HG02759 (cell line): ENCODE measurements at regions not wholly inside any gene's neighbourhood (a gene's known extent, or its start where the extent isn't known, plus 50 kb on each side); places are given as distances from the start of the nearest gene placed in this dataset.
"Not testable (repeated sequence)": the region's sequence is repeated elsewhere in the genome, so short reads cannot be mapped to it uniquely, and the experiment has no call there.

Experiments
- ATAC-seq: cut with Tn5 transposase; IDR thresholded peaks from one replicate; pipeline ENCODE4 v1.9.1; 2021; ENCODE audit warnings: mild to moderate bottlenecking, moderate library complexity; ENCODE audit not compliant: unreplicated experiment

GRCh38 chr2:66185497-66186054 is 249.3 kb upstream of the MEIS1 start:
- no peak for ATAC-seq

DNA sequence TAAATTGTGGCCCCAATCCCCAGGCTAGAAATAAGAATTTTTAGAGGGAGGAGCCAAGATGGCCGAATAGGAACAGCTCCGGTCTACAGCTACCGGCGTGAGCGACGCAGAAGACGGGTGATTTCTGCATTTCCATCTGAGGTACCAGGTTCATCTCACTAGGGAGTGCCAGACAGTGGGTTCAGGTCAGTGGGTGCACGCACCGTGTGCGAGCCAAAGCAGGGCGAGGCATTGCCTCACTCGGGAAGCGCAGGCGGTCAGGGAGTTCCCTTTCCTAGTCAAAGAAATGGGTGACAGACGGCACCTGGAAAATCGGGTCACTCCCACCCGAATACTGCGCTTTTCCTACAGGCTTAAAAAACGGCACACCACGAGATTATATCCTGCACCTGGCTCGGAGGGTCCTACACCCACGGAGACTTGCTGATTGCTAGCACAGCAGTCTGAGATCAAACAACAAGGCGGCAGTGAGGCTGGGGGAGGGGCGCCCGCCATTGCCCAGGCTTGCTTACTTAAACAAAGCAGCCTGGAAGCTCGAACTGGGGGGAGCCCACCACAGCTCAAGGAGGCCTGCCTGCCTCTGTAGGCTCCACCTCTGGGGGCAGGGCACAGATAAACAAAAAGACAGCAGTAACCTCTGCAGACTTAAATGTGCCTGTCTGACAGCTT is 257.7 kb upstream of the MEIS1 start:
- ATAC-seq = not testable (repeated sequence)

DNA sequence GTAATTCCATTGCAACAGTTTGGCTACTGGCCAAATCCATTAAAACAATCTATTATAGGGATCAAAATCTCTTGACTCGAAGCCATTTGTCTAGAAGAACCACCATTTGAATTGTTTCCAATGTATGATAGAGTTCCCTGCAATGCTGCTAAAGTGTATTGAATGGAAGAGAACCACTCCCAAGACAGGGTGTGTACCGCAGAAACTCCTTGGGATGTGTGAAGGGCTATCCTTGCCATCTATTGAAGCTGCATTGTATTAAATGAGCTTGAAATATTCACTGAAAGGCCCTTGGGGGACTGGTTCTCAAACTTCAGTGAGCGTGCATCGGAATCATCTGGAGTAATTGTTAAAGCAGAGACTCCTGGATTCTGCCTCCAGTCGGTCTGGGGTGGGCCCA is 260.4 kb upstream of the MEIS1 start:
- no peak for ATAC-seq

GRCh38 chr2:66173645-66174044 is 261.3 kb upstream of the MEIS1 start:
- ATAC-seq = no peak

- ATAC-seq = no peak
Measured at GRCh38 chr2:66171530-66171929, 263.4 kb upstream of the MEIS1 start.

DNA sequence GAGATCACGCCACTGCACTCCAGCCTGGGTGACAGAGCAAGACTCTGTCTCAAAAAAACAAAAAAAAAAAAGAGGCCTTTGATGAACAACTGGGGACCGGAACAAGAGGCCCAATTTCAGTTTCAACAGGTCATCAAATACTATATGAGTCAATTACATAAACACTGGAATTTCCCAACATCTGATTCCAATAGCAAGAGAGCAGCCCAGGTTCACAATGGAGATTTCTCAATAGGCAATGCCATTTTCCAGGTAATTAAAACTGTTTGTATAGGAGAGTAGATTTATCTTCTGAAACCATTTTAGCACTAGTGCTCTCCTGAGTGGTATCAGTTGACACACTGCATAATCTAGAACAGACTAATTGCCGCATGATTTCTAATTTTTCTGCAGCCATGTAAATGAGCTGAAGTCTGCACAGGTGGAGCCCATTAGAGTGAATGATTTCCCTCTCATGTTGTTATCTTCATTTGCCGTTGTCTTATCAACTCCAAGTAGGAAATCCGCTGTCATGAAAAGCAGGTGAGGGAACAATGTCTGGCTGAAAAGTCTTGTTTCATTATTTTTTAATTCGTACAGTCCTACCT is 264.1 kb upstream of the MEIS1 start:
- no peak for ATAC-seq

DNA sequence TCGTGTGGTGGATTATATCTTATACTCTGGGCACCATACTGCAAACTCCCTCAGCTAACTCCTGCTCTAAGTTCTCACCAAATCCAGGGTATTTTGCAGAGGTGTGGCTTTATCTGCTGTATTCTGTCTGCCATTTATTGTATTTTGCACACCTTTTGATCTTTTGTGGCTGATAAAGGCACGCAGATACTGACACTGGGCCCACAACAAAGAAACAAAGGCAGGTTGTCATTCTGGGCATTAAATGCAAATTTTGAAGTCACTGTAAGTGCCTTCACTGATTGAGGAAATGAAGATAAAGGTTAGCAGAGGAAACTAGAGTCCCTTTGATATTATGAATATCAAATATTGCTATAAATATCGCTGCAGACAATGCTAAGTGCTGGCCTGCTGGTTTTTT is 265.8 kb upstream of the MEIS1 start:
- ATAC-seq = no peak

- no peak for ATAC-seq
Measured at GRCh38 chr2:66164470-66164869, 270.5 kb upstream of the MEIS1 start.

DNA sequence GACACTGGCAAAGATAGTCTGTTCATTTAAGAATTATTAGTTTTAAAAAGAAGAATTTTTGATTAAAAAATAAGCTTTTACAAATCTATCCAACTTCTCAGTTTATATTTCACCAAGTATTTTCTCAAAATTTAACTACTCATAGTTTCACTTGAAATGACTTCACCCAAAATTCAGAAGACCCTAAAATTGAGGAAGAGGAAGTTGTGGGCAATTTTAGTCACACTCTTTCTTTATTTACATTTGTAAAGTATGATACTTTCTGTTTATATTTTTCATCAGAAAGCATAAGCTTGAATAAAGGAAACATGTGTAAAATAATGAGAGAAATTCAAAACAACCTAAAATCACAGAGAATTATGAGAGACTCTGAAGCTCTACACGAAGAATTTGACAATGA is 278.8 kb upstream of the MEIS1 start:
- no peak for ATAC-seq

- ATAC-seq = no peak
Measured at GRCh38 chr2:66153941-66154340, 281.0 kb upstream of the MEIS1 start.

- ATAC-seq = no peak
Measured at GRCh38 chr2:66145490-66145889, 289.4 kb upstream of the MEIS1 start.

DNA sequence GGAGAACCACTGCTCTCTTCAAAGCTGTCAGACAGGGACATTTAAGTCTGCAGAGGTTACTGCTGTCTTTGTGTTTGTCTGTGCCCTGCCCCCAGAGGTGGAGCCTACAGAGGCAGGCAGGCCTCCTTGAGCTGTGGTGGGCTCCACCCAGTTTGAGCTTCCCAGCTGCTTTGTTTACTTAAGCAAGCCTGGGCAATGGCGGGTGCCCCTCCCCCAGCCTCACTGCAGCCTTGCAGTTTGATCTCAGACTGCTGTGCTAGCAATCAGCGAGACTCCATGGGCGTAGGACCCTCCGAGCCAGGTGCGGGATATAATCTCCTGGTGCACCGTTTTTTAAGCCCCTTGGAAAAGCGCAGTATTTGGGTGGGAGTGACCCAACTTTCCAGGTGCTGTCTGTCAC is 290.6 kb upstream of the MEIS1 start:
- ATAC-seq = not testable (repeated sequence)

DNA sequence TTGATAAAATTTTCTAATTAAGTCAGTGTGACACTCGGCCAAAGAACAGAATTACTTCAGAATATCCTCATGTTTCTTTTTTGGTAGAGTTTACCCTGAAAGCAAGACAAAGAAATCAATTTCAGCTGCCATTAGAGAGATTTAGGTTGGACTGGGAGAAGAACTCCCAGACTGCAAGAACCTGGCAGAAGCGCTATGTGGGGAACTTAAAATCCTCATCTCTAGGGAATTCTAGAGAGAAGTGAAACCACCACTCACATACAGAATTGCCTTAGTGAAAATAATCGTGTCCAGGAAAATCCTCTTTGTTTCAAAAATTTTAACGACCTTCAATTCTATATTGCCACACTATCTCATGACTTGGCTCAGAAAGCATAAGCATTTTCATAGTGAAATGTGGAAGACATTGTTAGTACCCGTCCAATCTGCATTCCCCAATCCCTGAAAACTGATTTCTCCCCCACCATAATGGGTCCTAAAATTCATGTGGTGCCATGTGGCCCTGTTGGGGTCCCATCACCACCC is 297.3 kb upstream of the MEIS1 start:
- ATAC-seq = no peak

DNA sequence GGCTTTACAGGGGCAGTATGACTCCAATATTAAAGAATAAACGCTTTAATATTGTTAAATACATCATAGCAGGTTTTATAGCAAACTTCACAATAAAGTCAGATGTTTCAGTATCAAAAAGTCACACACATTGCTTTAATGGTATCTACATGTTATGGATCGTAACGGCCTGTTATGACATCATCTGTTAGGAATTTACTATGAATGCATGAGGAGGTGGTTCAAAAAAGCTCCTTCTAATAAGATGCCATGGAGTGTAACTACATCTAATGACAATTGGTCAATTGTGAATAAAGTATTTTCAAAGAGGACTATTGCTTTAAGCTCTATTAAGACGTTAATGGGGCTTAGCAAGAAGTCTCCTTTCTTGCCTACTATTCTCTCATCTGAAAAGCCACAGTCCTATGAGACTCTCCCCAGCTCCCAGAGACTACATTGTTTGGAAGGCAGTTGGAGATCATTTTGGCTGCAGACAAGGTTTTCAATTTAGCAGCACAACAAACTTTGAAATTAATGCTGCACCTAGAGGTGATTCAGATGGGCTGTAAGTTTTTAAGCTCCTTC is 300.7 kb upstream of the MEIS1 start:
- ATAC-seq = no peak

GRCh38 chr2:66127656-66128055 is 307.3 kb upstream of the MEIS1 start:
- ATAC-seq = no peak

GRCh38 chr2:66127061-66127460 is 307.9 kb upstream of the MEIS1 start:
- no peak for ATAC-seq

DNA sequence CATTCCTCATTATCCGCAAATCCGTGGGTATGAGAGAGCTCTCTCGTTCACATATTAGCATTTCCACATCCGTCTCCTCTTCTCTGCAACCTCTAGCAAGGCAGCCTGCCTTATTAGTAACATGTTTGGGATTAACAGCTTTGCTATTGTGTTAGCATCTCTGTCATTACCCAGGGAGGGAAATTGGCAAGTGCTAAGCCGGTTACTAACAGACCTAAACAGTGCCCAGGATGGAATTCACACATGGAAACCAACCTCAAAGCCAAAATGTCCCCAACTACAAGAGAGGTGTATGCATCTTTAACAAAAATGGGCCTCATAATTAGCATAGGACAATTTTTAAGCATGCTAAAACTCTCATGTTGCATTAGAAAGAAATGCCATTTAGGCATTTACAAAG is 309.0 kb upstream of the MEIS1 start:
- ATAC-seq = no peak

GRCh38 chr2:66122516-66122915 is 312.4 kb upstream of the MEIS1 start:
- no peak for ATAC-seq

DNA sequence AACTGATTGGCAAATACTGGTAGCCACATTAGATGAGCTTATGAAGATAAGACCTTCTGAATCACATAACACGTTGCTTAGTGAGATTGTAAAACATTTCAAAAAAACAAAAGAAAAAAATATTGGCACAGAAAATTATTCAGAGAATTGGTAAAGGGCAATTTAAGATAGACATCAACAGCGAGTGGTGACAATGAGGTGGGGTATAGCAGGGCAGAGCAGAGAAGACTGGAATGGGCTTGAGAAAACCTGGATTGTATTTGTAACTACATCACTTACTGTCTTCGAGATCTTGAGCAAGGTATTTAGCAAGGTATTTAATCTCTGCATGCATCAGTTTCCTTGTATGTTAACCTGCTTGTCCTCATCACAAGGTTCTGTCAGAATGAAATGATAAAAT is 313.0 kb upstream of the MEIS1 start:
- ATAC-seq = no peak

- ATAC-seq = no peak
Measured at GRCh38 chr2:66113988-66114625, 320.8 kb upstream of the MEIS1 start.

- ATAC-seq = no peak
Measured at GRCh38 chr2:66111706-66112105, 323.2 kb upstream of the MEIS1 start.

DNA sequence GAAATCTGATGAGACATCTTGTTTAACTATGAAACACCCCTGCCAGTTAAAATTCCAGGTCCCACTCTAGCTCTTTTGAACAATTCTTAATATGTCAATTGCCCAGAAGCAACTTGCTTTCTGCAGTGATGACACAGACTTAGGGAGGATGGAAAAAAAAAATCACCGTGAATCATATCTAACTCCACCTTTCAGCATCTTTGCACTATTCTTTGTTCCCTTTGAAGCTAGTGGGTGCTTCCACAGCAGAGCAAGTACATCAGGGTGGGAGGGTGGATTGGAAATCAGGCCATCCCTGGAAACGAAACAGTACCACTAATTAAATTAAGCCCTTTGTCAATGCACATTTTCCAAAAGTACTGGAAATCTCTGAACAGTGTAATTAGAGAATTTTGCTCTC is 324.3 kb upstream of the MEIS1 start:
- ATAC-seq = no peak
